ENCODE measurements at regions not wholly inside any gene's neighbourhood (a gene's known extent, or its start where the extent isn't known, plus 50 kb on each side); places are given as distances from the start of the nearest gene placed in this dataset.

- ATAC-seq: no peak
- Histone ChIP-seq H3F3A (replicated peaks; ENCODE audit: low read depth) (no peaks in the 10 kb centered on the region), H4K20me1 (replicated peaks; ENCODE audit: insufficient read depth) (no peaks in the 10 kb centered on the region), H3K4me2 (no peak overlapping the region), H3K79me2 (replicated peaks; ENCODE audit: insufficient read depth) (no peaks in the 10 kb centered on the region), H3K27ac (ENCODE audit: low read depth) (no peak overlapping the region), H3K4me1 (ENCODE audit: insufficient read depth) (no peaks in the 10 kb centered on the region), H3K27me3 (ENCODE audit: insufficient read depth) (no peaks in the 10 kb centered on the region), H3K36me3 (ENCODE audit: insufficient read depth) (no peaks in the 10 kb centered on the region), H3K9me2 (ENCODE audit: insufficient read depth) (peaks cover 5% of the 10 kb centered on the region; the same call in 1 of the 2 replicates), H2AFZ (no peak overlapping the region), H3K4me3 (no peak overlapping the region)
- Mint-ChIP-seq H3K9me3 (no peaks in the 10 kb centered on the region), H3K36me3 (ENCODE audit: low read depth) (no peaks in the 10 kb centered on the region), H3K27ac (no peak overlapping the region), H3K27me3 (ENCODE audit: insufficient read depth, low read depth, poor library complexity) (peaks cover 8% of the 10 kb centered on the region), H3K4me3 (no peak overlapping the region), H3K4me1 (peaks cover 38% of the 10 kb centered on the region)
- no peak for DNase-seq (ENCODE audit: low spot score)
- TF ChIP-seq ZNF114 (CRISPR knock-in tag; IDR thresholded peaks at IDR 0.05) (no peak), EZH2phosphoT487 (IDR thresholded peaks at IDR 0.05; ENCODE audit: unreplicated experiment) (no peak), POLR2AphosphoS5 (IDR thresholded peaks at IDR 0.05; ENCODE audit: low read depth) (no peak), STAT1 (IDR thresholded peaks at IDR 0.05; ENCODE audit: unreplicated experiment) (no peak), NANOG (IDR thresholded peaks at IDR 0.05; ENCODE audit: borderline replicate concordance) (no peak), JUNB (IDR thresholded peaks at IDR 0.05; ENCODE audit: unreplicated experiment) (no peak), CTCF (conservative IDR thresholded peaks at IDR 0.05; ENCODE audit: low read depth in 2 of 2) (no peak), ZNF462 (CRISPR knock-in tag; IDR thresholded peaks at IDR 0.05) (no peak), REST (IDR thresholded peaks at IDR 0.05; ENCODE audit: unreplicated experiment) (no peak), ETS1 (IDR thresholded peaks at IDR 0.05) (no peak), CREB1 (CRISPR knock-in tag; IDR thresholded peaks at IDR 0.05; ENCODE audit: low read depth) (no peak), EZH2 (IDR thresholded peaks at IDR 0.05; ENCODE audit: low read depth, unreplicated experiment) (no peak), ZNF331 (CRISPR knock-in tag; IDR thresholded peaks at IDR 0.05; ENCODE audit: low read depth) (no peak)
These were observed 418.3 kb upstream of the IRX4 start for GRCh38 chr5:2300861-2301574.

All from GM23338 (cell line).